Fibroblast of mammary gland (primary cell): ENCODE measurements at regions not wholly inside any gene's neighbourhood (a gene's known extent, or its start where the extent isn't known, plus 50 kb on each side); places are given as distances from the start of the nearest gene placed in this dataset.
"Not testable (repeated sequence)": the region's sequence is repeated elsewhere in the genome, so short reads cannot be mapped to it uniquely, and the experiment has no call there.

Experiments
- DNase-seq: peaks from one replicate; pipeline ENCODE4 v3.0.0-alpha.2; 2010; ENCODE audit warnings: low read depth
- H3K4me3 ChIP-seq: 2 replicates; pipeline ENCODE4 v1.5.1; 2011; ENCODE audit warnings: low read depth, mild to moderate bottlenecking, low read length, moderate library complexity; ENCODE audit not compliant: control insufficient read depth
- CTCF ChIP-seq: conservative IDR thresholded peaks from 2 replicates; pipeline ENCODE4 v1.5.1; 2011; ENCODE audit warnings: low read depth, low read length, inconsistent platforms; ENCODE audit not compliant: control insufficient read depth, insufficient read depth

- TF ChIP-seq CTCF = no peak
- no peak overlapping the region for H3K4me3 ChIP-seq
- no peak for DNase-seq
Measured at GRCh38 chr2:242047963-242048362, 178.4 kb downstream of the RTP5 start.

- no peak for TF ChIP-seq CTCF
Measured at GRCh38 chr2:242048479-242048878, 178.9 kb downstream of the RTP5 start.

GRCh38 chr2:242049492-242049891 is 180.0 kb downstream of the RTP5 start:
- not testable (repeated sequence) for H3K4me3 ChIP-seq, DNase-seq

More at GRCh38 chr2:242048479-242048878, 178.9 kb downstream of the RTP5 start:
- no peak for DNase-seq
- no peak overlapping the region for H3K4me3 ChIP-seq

- no peak for TF ChIP-seq CTCF
- no peak for DNase-seq
- H3K4me3 ChIP-seq = no peak overlapping the region
Measured at GRCh38 chr2:242051463-242051862, 181.9 kb downstream of the RTP5 start.

- no peak for TF ChIP-seq CTCF
- DNase-seq = no peak
- no peak overlapping the region for H3K4me3 ChIP-seq
Measured at GRCh38 chr2:242052421-242052820, 182.9 kb downstream of the RTP5 start.

GRCh38 chr2:242053921-242054320 is 184.4 kb downstream of the RTP5 start:
- H3K4me3 ChIP-seq = no peak overlapping the region
- no peak for TF ChIP-seq CTCF
- DNase-seq = no peak

- TF ChIP-seq CTCF = no peak
- DNase-seq = no peak
- H3K4me3 ChIP-seq = no peak overlapping the region
Measured at GRCh38 chr2:242054406-242054805, 184.9 kb downstream of the RTP5 start.
